SK-N-SH (cell line): ENCODE measurements at regions not wholly inside any gene's neighbourhood (a gene's known extent, or its start where the extent isn't known, plus 50 kb on each side); places are given as distances from the start of the nearest gene placed in this dataset.

Experiments
- CTCF ChIA-PET: fragments of 300-600, 350-600 bp; formaldehyde crosslinking; extraction: SDS; loops from one replicate; lab custom pipeline; 2021; lab: Yijun Ruan, JAX
- POLR2A ChIA-PET: fragments of 350-600 bp; sonication (Branson Sonifier 250); formaldehyde crosslinking; extraction: SDS; loops from one replicate; lab custom pipeline; 2020; ENCODE audit warnings: antibody characterized with exemption, inconsistent platforms; lab: Yijun Ruan, JAX
- DNase-seq: peaks from one replicate; pipeline ENCODE4 v3.0.0; 2012
- H2AFZ ChIP-seq: fragments of 200-600 bp; sonication (generic); 2 replicates; pipeline ENCODE4 v1.8.1; 2016; ENCODE audit warnings: antibody characterized with exemption, mild to moderate bottlenecking, low read depth
- H3F3A ChIP-seq: fragments of 200-600 bp; sonication (generic); replicated peaks from 2 replicates; pipeline ENCODE3; 2016; ENCODE audit warnings: antibody characterized with exemption, mild to moderate bottlenecking; ENCODE audit not compliant: insufficient read depth
- H3K27ac ChIP-seq, 2 experiments: fragments of 200-500 bp in 1 of 2; fragments of 200-600 bp in 1 of 2; sonication (Bioruptor generic) in 1 of 2; sonication (generic), shearing (Covaris generic) in 1 of 2; 2 replicates each; pipeline versions ENCODE4 v1.5.1 to v1.6.1; 2014 to 2016; ENCODE audit warnings: low read depth in 2 of 2, inconsistent platforms in 1 of 2, low read length in 1 of 2, mild to moderate bottlenecking in 1 of 2, mixed read lengths in 1 of 2
- H3K27me3 ChIP-seq: fragments of 200-600 bp; sonication (generic), shearing (Covaris generic); 2 replicates; pipeline ENCODE4 v1.6.1; 2016; ENCODE audit warnings: mixed run types; ENCODE audit not compliant: insufficient read depth
- H3K36me3 ChIP-seq, 2 experiments: fragments of 200-500 bp in 1 of 2; fragments of 200-600 bp in 1 of 2; sonication (Bioruptor generic) in 1 of 2; sonication (generic) in 1 of 2; replicated peaks in 1 of 2; 2 replicates each; pipeline versions ENCODE3 to v1.5.1; 2014 to 2016; ENCODE audit warnings: low read length in 1 of 2, mild to moderate bottlenecking in 1 of 2; ENCODE audit not compliant: insufficient read depth in 2 of 2, control insufficient read depth in 1 of 2
- H3K4me1 ChIP-seq, 2 experiments: fragments of 200-500 bp in 1 of 2; fragments of 200-600 bp in 1 of 2; sonication (Bioruptor generic) in 1 of 2; sonication (generic), shearing (Covaris generic) in 1 of 2; 2 replicates each; pipeline versions ENCODE4 v1.5.1 to v1.6.1; 2014 to 2016; ENCODE audit warnings: low read depth in 1 of 2, low read length in 1 of 2, mixed run types in 1 of 2; ENCODE audit not compliant: insufficient read depth in 2 of 2, control insufficient read depth in 1 of 2
- H3K4me2 ChIP-seq: fragments of 200-600 bp; sonication (generic), shearing (Covaris generic); 2 replicates; pipeline ENCODE4 v1.6.1; 2017; ENCODE audit warnings: mixed run types
- H3K4me3 ChIP-seq, 2 experiments: fragments of 200-500 bp in 1 of 2; fragments of 200-600 bp in 1 of 2; sonication (Bioruptor generic) in 1 of 2; sonication (generic), shearing (Covaris generic) in 1 of 2; 2 replicates each; pipeline versions ENCODE4 v1.5.1 to v1.8.1; 2014 to 2016; ENCODE audit warnings: low read depth in 2 of 2, inconsistent platforms in 1 of 2, low read length in 1 of 2, mild to moderate bottlenecking in 1 of 2, mixed read lengths in 1 of 2, moderate library complexity in 1 of 2
- H3K79me2 ChIP-seq: fragments of 200-600 bp; sonication (generic); 2 replicates; pipeline ENCODE4 v1.8.1; 2017; ENCODE audit warnings: mild to moderate bottlenecking; ENCODE audit not compliant: insufficient read depth
- H3K9ac ChIP-seq: fragments of 200-600 bp; sonication (generic); 2 replicates; pipeline ENCODE4 v1.6.1; 2017; ENCODE audit warnings: mixed run types
- H3K9me2 ChIP-seq: fragments of 200-600 bp; sonication (generic); 2 replicates; pipeline ENCODE4 v1.6.1; 2017; ENCODE audit warnings: mixed run types
- H3K9me3 ChIP-seq: fragments of 200-600 bp; sonication (generic); 2 replicates; pipeline ENCODE4 v1.6.1; 2017; ENCODE audit warnings: mixed run types, mild to moderate bottlenecking, moderate library complexity
- H4K20me1 ChIP-seq: fragments of 200-600 bp; sonication (generic); 2 replicates; pipeline ENCODE4 v1.6.1; 2017; ENCODE audit warnings: mild to moderate bottlenecking, mixed run types; ENCODE audit not compliant: insufficient read depth
- EP300 ChIP-seq, 2 experiments: IDR thresholded peaks; 2 replicates each; pipeline versions ENCODE4 v1.4.0 to v1.6.1; 2012; ENCODE audit warnings: borderline replicate concordance in 1 of 2, low read depth in 1 of 2, low read length in 1 of 2
- FOSL2 ChIP-seq: IDR thresholded peaks from 2 replicates; pipeline ENCODE4 v1.4.0; 2012; ENCODE audit warnings: low read depth, mild to moderate bottlenecking, moderate library complexity, borderline replicate concordance
- FOXJ3 ChIP-seq: sonication (generic); formaldehyde crosslinking; IDR thresholded peaks from 2 replicates; pipeline ENCODE4 v1.5.1; 2020; ENCODE audit warnings: mild to moderate bottlenecking, missing genetic modification reagents
- GABPA ChIP-seq: IDR thresholded peaks from 2 replicates; pipeline ENCODE4 v1.4.0; 2012; ENCODE audit warnings: low read depth, mild to moderate bottlenecking
- GATA2 ChIP-seq: sonication (generic); formaldehyde crosslinking; IDR thresholded peaks from 2 replicates; pipeline ENCODE4 v1.5.0; 2020; ENCODE audit warnings: mild to moderate bottlenecking, missing genetic modification reagents
- IRF3 ChIP-seq: fragments of 150-350 bp; IDR thresholded peaks from 2 replicates; pipeline ENCODE4 v1.6.1; 2016; ENCODE audit warnings: mild to moderate bottlenecking, low read depth, low read length
- JUND ChIP-seq: IDR thresholded peaks from 2 replicates; pipeline ENCODE4 v1.4.0; 2012
- MEF2A ChIP-seq: IDR thresholded peaks from 2 replicates; pipeline ENCODE4 v1.4.0; 2012; ENCODE audit warnings: low read depth, borderline replicate concordance
- NFIC ChIP-seq: IDR thresholded peaks from 2 replicates; pipeline ENCODE4 v1.4.0; 2012; ENCODE audit warnings: borderline replicate concordance
- RCOR1 ChIP-seq: fragments of 150-350 bp; IDR thresholded peaks from 2 replicates; pipeline ENCODE4 v1.6.1; 2017; ENCODE audit warnings: antibody characterized with exemption, low read length
- RFX5 ChIP-seq: IDR thresholded peaks from 2 replicates; pipeline ENCODE4 v1.6.1; 2012; ENCODE audit warnings: mild to moderate bottlenecking, improper control_type of control experiment, low read length
- RXRA ChIP-seq: IDR thresholded peaks from 2 replicates; pipeline ENCODE4 v1.4.0; 2012; ENCODE audit warnings: low read depth, mild to moderate bottlenecking, borderline replicate concordance
- SMC3 ChIP-seq: IDR thresholded peaks from 2 replicates; pipeline ENCODE4 v1.6.1; 2012; ENCODE audit warnings: low read depth, low read length, improper control_type of control experiment
- TAF1 ChIP-seq: IDR thresholded peaks from 2 replicates; pipeline ENCODE4 v1.6.1; 2012; ENCODE audit warnings: low read depth, mild to moderate bottlenecking, low read length, moderate library complexity, borderline replicate concordance
- TCF12 ChIP-seq: IDR thresholded peaks from 2 replicates; pipeline ENCODE4 v1.4.0; 2012
- TEAD4 ChIP-seq: IDR thresholded peaks from 2 replicates; pipeline ENCODE4 v1.4.0; 2012; ENCODE audit warnings: mild to moderate bottlenecking, borderline replicate concordance; ENCODE audit not compliant: insufficient read depth
- USF2 ChIP-seq: fragments of 150-350 bp; IDR thresholded peaks from 2 replicates; pipeline ENCODE4 v1.6.1; 2017; ENCODE audit warnings: antibody characterized with exemption, low read length, low read depth, borderline replicate concordance
- YY1 ChIP-seq: IDR thresholded peaks from 2 replicates; pipeline ENCODE4 v1.4.0; 2012; ENCODE audit warnings: low read depth, mild to moderate bottlenecking
- whole genome bisulfite sequencing: methylation state at CpG from one replicate; pipeline ENCODE4 v1.1.6; 2017; ENCODE audit warnings: low lambda C conversion rate; 5-methylcytosine and 5-hydroxymethylcytosine counted together
- TF ChIP-seq, protein P1 (sequence below): IDR thresholded peaks from 2 replicates; pipeline ENCODE4 v1.4.0; 2012; ENCODE audit warnings: low read depth, borderline replicate concordance
- TF ChIP-seq, protein P2 (sequence below): IDR thresholded peaks from 2 replicates; pipeline ENCODE4 v1.4.0; 2012; ENCODE audit warnings: low read depth

DNA sequence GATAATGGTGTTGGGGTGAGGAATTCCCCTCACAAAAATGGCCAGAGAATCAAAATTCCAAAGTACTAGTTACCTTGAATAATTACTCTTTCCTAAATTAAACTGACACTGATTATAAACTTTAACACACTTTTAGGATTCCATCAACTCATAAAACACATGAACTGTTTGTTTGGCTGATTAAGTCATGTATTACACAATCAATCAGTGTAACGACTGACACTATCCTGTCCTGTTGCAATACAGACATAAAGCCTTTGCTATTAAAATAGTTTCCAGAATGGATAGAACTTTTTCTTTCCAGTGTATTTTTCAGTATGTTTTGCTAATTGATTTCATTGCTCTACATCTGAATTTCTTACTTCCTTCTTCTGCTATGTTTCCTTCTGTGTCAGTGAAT is 1709.4 kb upstream of the RAG2 start:
- Histone ChIP-seq H3K4me1 (no peaks in the 10 kb centered on the region), H3F3A (no peaks in the 10 kb centered on the region), H3K27ac (no peak overlapping the region), H3K9me3 (no peaks in the 10 kb centered on the region), H3K9ac (no peak overlapping the region), H3K9me2 (no peaks in the 10 kb centered on the region), H4K20me1 (no peaks in the 10 kb centered on the region), H3K27me3 (no peaks in the 10 kb centered on the region), H3K4me2 (no peak overlapping the region), H2AFZ (no peak overlapping the region), H3K79me2 (no peaks in the 10 kb centered on the region), H3K36me3 (no peaks in the 10 kb centered on the region), H3K4me3 (no peak overlapping the region)
- 39% methylated on average over 1 of the region's 1 CpG for WGBS
- CTCF ChIA-PET: no interaction called here
- TF ChIP-seq NFIC (no peak), RXRA (no peak), TEAD4 (no peak), TAF1 (no peak), TCF12 (no peak), USF2 (no peak), FOSL2 (no peak), EP300 (IDR thresholded peaks at IDR 0.05; ENCODE audit: borderline replicate concordance in 1 of 2, low read depth in 1 of 2, low read length in 1 of 2) (no peak), RCOR1 (no peak), RFX5 (no peak), SMC3 (no peak), GABPA (no peak), IRF3 (no peak), JUND (no peak), MEF2A (no peak), GATA2 (CRISPR knock-in tag) (no peak)
- POLR2A ChIA-PET: no interaction called here
- DNase-seq: no peak

DNA sequence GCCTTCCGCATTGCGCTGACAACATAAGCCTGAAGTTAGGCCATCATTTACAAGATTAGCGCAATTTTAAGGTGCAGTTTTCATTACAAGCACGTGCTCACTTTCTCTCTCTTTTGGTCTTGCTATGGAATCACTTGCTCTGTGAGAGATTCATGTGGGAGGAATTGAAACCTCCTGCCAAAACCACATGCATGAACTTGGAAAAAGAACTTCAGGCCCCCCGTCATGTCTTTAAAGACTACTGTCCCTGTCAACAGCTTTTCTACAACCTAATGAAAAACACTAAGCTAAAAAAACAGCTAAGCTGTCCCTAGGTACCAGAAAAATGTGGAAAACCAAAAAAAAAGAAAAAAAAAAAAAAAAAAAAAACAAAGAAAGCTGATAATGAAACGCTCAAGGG is 1707.6 kb upstream of the RAG2 start:
- no peaks in the 10 kb centered on the region for H3F3A ChIP-seq
- H3K36me3 ChIP-seq: no peaks in the 10 kb centered on the region
- DNase-seq: no peak
- no peak for TF ChIP-seq RXRA
- no peak for TF ChIP-seq SMC3
- TF ChIP-seq, protein P1, sequence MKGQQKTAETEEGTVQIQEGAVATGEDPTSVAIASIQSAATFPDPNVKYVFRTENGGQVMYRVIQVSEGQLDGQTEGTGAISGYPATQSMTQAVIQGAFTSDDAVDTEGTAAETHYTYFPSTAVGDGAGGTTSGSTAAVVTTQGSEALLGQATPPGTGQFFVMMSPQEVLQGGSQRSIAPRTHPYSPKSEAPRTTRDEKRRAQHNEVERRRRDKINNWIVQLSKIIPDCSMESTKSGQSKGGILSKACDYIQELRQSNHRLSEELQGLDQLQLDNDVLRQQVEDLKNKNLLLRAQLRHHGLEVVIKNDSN: no peak
- TF ChIP-seq FOXJ3 (CRISPR knock-in tag): no peak
- TF ChIP-seq YY1: no peak
- TF ChIP-seq, protein P2, sequence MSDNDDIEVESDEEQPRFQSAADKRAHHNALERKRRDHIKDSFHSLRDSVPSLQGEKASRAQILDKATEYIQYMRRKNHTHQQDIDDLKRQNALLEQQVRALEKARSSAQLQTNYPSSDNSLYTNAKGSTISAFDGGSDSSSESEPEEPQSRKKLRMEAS: no peak
- TF ChIP-seq NFIC: no peak
- TF ChIP-seq USF2: no peak
- H4K20me1 ChIP-seq: no peaks in the 10 kb centered on the region
- no peak overlapping the region for H3K27ac ChIP-seq
- H2AFZ ChIP-seq: no peak overlapping the region
- H3K4me1 ChIP-seq: no peaks in the 10 kb centered on the region
- no peak overlapping the region for H3K4me2 ChIP-seq
- POLR2A ChIA-PET: no interaction called here
- 47% methylated on average over 6 of the region's 6 CpGs for WGBS
- no peak overlapping the region for H3K9ac ChIP-seq
- H3K79me2 ChIP-seq: no peaks in the 10 kb centered on the region
- CTCF ChIA-PET: interaction anchor here (1.7 kb wide), 1 partner anchor 13 kb away, joined by 4 read pairs; no protein-coding TSS in a partner anchor
- H3K9me2 ChIP-seq: no peaks in the 10 kb centered on the region
- no peak overlapping the region for H3K4me3 ChIP-seq
- no peaks in the 10 kb centered on the region for H3K27me3 ChIP-seq
- no peaks in the 10 kb centered on the region for H3K9me3 ChIP-seq
